ENCODE measurements at regions not wholly inside any gene's neighbourhood (a gene's known extent, or its start where the extent isn't known, plus 50 kb on each side); places are given as distances from the start of the nearest gene placed in this dataset.
"Not testable (repeated sequence)": the region's sequence is repeated elsewhere in the genome, so short reads cannot be mapped to it uniquely, and the experiment has no call there.

- H3K9ac ChIP-seq (ENCODE audit: low read depth in 1 of 2, low read length in 2 of 2), result no peak overlapping the region
- no peaks in the 10 kb centered on the region for H3K4me1 ChIP-seq (ENCODE audit: control insufficient read depth in 2 of 2, insufficient read depth in 2 of 2, low read length in 2 of 2)
- H3K36me3 ChIP-seq (ENCODE audit: control insufficient read depth in 2 of 2, insufficient read depth in 2 of 2, low read length in 2 of 2), result no peaks in the 10 kb centered on the region
- H3K9me3 ChIP-seq (ENCODE audit: control insufficient read depth in 2 of 2, low read length in 2 of 2), result no peaks in the 10 kb centered on the region
- no peaks in the 10 kb centered on the region for H3K27me3 ChIP-seq (ENCODE audit: control insufficient read depth in 2 of 2, insufficient read depth in 2 of 2, low read length in 2 of 2)
- H3K4me3 ChIP-seq (ENCODE audit: low read length in 2 of 2), result no peak overlapping the region
- H3K27ac ChIP-seq (ENCODE audit: low read depth in 2 of 2, low read length in 2 of 2), result no peak overlapping the region
Observed at GRCh38 chr13:80840316-80840976, 499.5 kb upstream of the SPRY2 start.

GRCh38 chr13:80835902-80836301 lies 495.0 kb upstream of the SPRY2 start:
- Histone ChIP-seq H3K9ac (ENCODE audit: low read depth in 1 of 2, low read length in 2 of 2) (no peak overlapping the region), H3K4me3 (ENCODE audit: low read length in 2 of 2) (no peak overlapping the region), H3K27me3 (ENCODE audit: control insufficient read depth in 2 of 2, insufficient read depth in 2 of 2, low read length in 2 of 2) (no peaks in the 10 kb centered on the region), H3K27ac (ENCODE audit: low read depth in 2 of 2, low read length in 2 of 2) (no peak overlapping the region), H3K36me3 (ENCODE audit: control insufficient read depth in 2 of 2, insufficient read depth in 2 of 2, low read length in 2 of 2) (no peaks in the 10 kb centered on the region), H3K4me1 (ENCODE audit: control insufficient read depth in 2 of 2, insufficient read depth in 2 of 2, low read length in 2 of 2) (no peaks in the 10 kb centered on the region), H3K9me3 (ENCODE audit: control insufficient read depth in 2 of 2, low read length in 2 of 2) (peaks cover 0 to 5% of the 10 kb centered on the region in 2 donors)

DNA sequence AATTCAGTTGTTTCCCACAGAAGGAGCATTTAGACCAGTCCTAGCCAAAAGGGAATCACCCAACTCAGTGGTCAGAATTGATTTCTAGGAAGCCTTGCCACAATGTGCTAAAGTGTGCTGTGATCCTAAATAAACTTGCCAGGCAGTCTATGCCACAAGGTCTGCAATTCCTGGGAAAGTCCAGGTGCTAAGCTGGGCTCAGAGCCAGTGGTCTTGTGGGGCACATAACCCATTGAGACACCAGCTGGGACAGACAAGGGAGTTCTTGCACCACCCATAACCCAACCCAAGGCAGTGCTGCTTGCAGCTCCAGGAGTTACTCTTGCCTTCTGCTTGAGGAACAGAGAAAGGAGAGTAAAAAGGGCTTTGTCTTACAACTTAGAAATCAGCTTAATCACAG lies 489.5 kb upstream of the SPRY2 start:
- Histone ChIP-seq H3K36me3 (ENCODE audit: control insufficient read depth in 2 of 2, insufficient read depth in 2 of 2, low read length in 2 of 2) (no peaks in the 10 kb centered on the region), H3K9ac (ENCODE audit: low read depth in 1 of 2, low read length in 2 of 2) (no peak overlapping the region), H3K4me3 (ENCODE audit: low read length in 2 of 2) (no peak overlapping the region), H3K27me3 (ENCODE audit: control insufficient read depth in 2 of 2, insufficient read depth in 2 of 2, low read length in 2 of 2) (no peaks in the 10 kb centered on the region), H3K9me3 (ENCODE audit: control insufficient read depth in 2 of 2, low read length in 2 of 2) (peaks cover 3 to 15% of the 10 kb centered on the region in 2 donors), H3K27ac (ENCODE audit: low read depth in 2 of 2, low read length in 2 of 2) (no peak overlapping the region), H3K4me1 (ENCODE audit: control insufficient read depth in 2 of 2, insufficient read depth in 2 of 2, low read length in 2 of 2) (no peaks in the 10 kb centered on the region)

- Histone ChIP-seq H3K9ac (ENCODE audit: low read depth in 1 of 2, low read length in 2 of 2) (no peak overlapping the region), H3K27ac (ENCODE audit: low read depth in 2 of 2, low read length in 2 of 2) (no peak overlapping the region), H3K36me3 (ENCODE audit: control insufficient read depth in 2 of 2, insufficient read depth in 2 of 2, low read length in 2 of 2) (no peaks in the 10 kb centered on the region), H3K27me3 (ENCODE audit: control insufficient read depth in 2 of 2, insufficient read depth in 2 of 2, low read length in 2 of 2) (no peaks in the 10 kb centered on the region), H3K9me3 (ENCODE audit: control insufficient read depth in 2 of 2, low read length in 2 of 2) (peaks cover 3 to 13% of the 10 kb centered on the region in 2 donors), H3K4me3 (ENCODE audit: low read length in 2 of 2) (no peak overlapping the region), H3K4me1 (ENCODE audit: control insufficient read depth in 2 of 2, insufficient read depth in 2 of 2, low read length in 2 of 2) (no peaks in the 10 kb centered on the region)
Observed at GRCh38 chr13:80828759-80829158, 487.8 kb upstream of the SPRY2 start.

- H3K4me3 ChIP-seq (ENCODE audit: low read length in 2 of 2), result no peak overlapping the region
- peaks cover 3 to 7% of the 10 kb centered on the region in 2 donors for H3K9me3 ChIP-seq (ENCODE audit: control insufficient read depth in 2 of 2, low read length in 2 of 2)
- H3K27ac ChIP-seq (ENCODE audit: low read depth in 2 of 2, low read length in 2 of 2), result no peak overlapping the region
Observed at GRCh38 chr13:80825276-80825675, 484.4 kb upstream of the SPRY2 start.

DNA sequence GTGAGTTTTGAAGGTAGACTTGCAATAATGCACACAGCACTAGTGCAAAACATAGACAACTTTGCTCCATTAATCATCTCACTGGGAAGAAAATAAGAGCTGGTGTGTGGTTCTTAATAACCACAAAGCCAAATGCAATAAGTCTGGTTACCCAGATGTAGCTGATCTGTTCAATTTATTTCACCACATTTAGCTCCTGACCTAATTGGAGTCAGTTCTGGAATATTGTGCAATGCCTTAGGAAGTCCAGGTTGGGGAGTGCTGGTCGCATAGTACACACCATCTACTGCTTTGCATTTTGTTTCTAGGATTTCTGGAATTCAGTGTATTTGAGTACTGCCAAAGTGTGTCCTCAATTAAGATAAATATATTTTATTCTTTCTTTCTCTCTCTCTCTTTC lies 483.3 kb upstream of the SPRY2 start:
- Histone ChIP-seq H3K4me1 (ENCODE audit: control insufficient read depth in 2 of 2, insufficient read depth in 2 of 2, low read length in 2 of 2) (no peaks in the 10 kb centered on the region), H3K4me3 (ENCODE audit: low read length in 2 of 2) (no peak overlapping the region), H3K36me3 (ENCODE audit: control insufficient read depth in 2 of 2, insufficient read depth in 2 of 2, low read length in 2 of 2) (no peaks in the 10 kb centered on the region), H3K27me3 (ENCODE audit: control insufficient read depth in 2 of 2, insufficient read depth in 2 of 2, low read length in 2 of 2) (no peaks in the 10 kb centered on the region), H3K27ac (ENCODE audit: low read depth in 2 of 2, low read length in 2 of 2) (no peak overlapping the region), H3K9me3 (ENCODE audit: control insufficient read depth in 2 of 2, low read length in 2 of 2) (peaks cover 0 to under 1% of the 10 kb centered on the region in 2 donors), H3K9ac (ENCODE audit: low read depth in 1 of 2, low read length in 2 of 2) (no peak overlapping the region)

More at GRCh38 chr13:80825276-80825675, 484.4 kb upstream of the SPRY2 start:
- H3K4me1 ChIP-seq (ENCODE audit: control insufficient read depth in 2 of 2, insufficient read depth in 2 of 2, low read length in 2 of 2), result no peaks in the 10 kb centered on the region
- no peaks in the 10 kb centered on the region for H3K36me3 ChIP-seq (ENCODE audit: control insufficient read depth in 2 of 2, insufficient read depth in 2 of 2, low read length in 2 of 2)
- H3K27me3 ChIP-seq (ENCODE audit: control insufficient read depth in 2 of 2, insufficient read depth in 2 of 2, low read length in 2 of 2), result no peaks in the 10 kb centered on the region
- no peak overlapping the region for H3K9ac ChIP-seq (ENCODE audit: low read depth in 1 of 2, low read length in 2 of 2)

DNA sequence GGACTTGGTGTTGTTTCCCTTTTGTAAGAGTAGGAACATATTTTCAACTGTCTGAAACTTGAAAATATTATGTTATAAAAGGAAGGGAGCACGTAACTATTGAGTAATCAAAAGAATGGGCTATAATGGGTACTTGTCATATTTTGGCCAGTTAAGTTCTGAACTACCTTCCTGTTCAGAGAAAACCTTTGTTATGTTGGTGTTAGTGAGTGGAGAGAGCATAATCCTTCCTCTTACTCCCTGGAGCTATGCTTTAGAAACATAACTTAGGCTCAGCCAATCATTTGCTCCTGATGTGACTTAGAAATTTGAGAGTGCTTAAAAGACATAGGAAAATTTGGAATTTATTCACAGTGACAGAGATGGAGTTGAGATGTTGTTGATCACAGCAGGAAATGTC lies 482.5 kb upstream of the SPRY2 start:
- Histone ChIP-seq H3K36me3 (ENCODE audit: control insufficient read depth in 2 of 2, insufficient read depth in 2 of 2, low read length in 2 of 2) (no peaks in the 10 kb centered on the region), H3K9me3 (ENCODE audit: control insufficient read depth in 2 of 2, low read length in 2 of 2) (no peaks in the 10 kb centered on the region), H3K27me3 (ENCODE audit: control insufficient read depth in 2 of 2, insufficient read depth in 2 of 2, low read length in 2 of 2) (no peaks in the 10 kb centered on the region), H3K4me3 (ENCODE audit: low read length in 2 of 2) (no peak overlapping the region), H3K9ac (ENCODE audit: low read depth in 1 of 2, low read length in 2 of 2) (no peak overlapping the region), H3K27ac (ENCODE audit: low read depth in 2 of 2, low read length in 2 of 2) (no peak overlapping the region), H3K4me1 (ENCODE audit: control insufficient read depth in 2 of 2, insufficient read depth in 2 of 2, low read length in 2 of 2) (no peaks in the 10 kb centered on the region)

DNA sequence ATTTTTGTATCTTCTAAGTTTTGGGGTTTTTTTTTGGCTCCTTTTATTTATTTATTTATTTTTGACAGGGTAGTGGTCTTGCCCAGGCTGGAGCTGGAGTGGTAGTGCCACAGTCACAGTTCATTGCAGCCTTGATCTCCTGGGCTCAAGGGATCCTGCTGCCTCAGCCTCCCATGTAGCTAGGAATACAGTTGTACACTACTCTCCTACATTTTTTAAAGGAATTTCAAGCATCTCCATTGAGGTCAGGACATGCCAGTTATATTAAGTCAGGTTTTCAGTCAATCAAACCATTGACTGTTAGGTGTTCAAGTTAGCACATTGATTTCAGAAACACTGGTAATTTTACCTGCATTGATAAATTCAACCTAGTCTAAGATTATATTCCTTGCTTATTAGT lies 480.5 kb upstream of the SPRY2 start:
- Histone ChIP-seq H3K27me3 (ENCODE audit: control insufficient read depth in 2 of 2, insufficient read depth in 2 of 2, low read length in 2 of 2) (no peaks in the 10 kb centered on the region), H3K36me3 (ENCODE audit: control insufficient read depth in 2 of 2, insufficient read depth in 2 of 2, low read length in 2 of 2) (no peaks in the 10 kb centered on the region), H3K9me3 (ENCODE audit: control insufficient read depth in 2 of 2, low read length in 2 of 2) (no peaks in the 10 kb centered on the region), H3K4me1 (ENCODE audit: control insufficient read depth in 2 of 2, insufficient read depth in 2 of 2, low read length in 2 of 2) (no peaks in the 10 kb centered on the region), H3K9ac (ENCODE audit: low read depth in 1 of 2, low read length in 2 of 2) (no peak overlapping the region), H3K27ac (ENCODE audit: low read depth in 2 of 2, low read length in 2 of 2) (no peak overlapping the region), H3K4me3 (ENCODE audit: low read length in 2 of 2) (no peak overlapping the region)

- Histone ChIP-seq H3K9ac (ENCODE audit: low read depth in 1 of 2, low read length in 2 of 2) (no peak overlapping the region), H3K27ac (ENCODE audit: low read depth in 2 of 2, low read length in 2 of 2) (no peak overlapping the region), H3K36me3 (ENCODE audit: control insufficient read depth in 2 of 2, insufficient read depth in 2 of 2, low read length in 2 of 2) (no peaks in the 10 kb centered on the region), H3K27me3 (ENCODE audit: control insufficient read depth in 2 of 2, insufficient read depth in 2 of 2, low read length in 2 of 2) (no peaks in the 10 kb centered on the region), H3K9me3 (ENCODE audit: control insufficient read depth in 2 of 2, low read length in 2 of 2) (no peaks in the 10 kb centered on the region), H3K4me1 (ENCODE audit: control insufficient read depth in 2 of 2, insufficient read depth in 2 of 2, low read length in 2 of 2) (no peaks in the 10 kb centered on the region), H3K4me3 (ENCODE audit: low read length in 2 of 2) (no peak overlapping the region)
Observed at GRCh38 chr13:80817979-80818378, 477.1 kb upstream of the SPRY2 start.

DNA sequence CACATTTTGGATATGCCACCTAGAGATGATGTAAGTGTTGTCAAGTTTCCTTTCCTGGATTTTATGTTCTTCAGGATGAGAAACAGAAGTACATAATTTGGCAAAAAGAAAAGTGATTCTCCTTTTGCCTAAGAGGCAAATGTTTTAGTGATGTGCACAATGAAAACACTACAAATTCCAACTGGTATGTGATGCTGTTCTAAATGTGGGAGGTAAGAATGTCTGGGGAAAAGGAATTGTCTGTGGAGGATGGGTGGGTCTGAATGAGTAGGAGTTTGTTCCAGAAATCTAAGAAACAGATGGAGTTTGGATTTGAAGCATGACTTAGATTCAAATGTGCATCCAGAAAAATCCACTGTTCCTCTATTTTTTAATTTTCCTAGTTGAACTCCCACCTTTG lies 473.6 kb upstream of the SPRY2 start:
- no peak overlapping the region for H3K27ac ChIP-seq (ENCODE audit: low read depth in 2 of 2, low read length in 2 of 2)
- no peak overlapping the region for H3K9ac ChIP-seq (ENCODE audit: low read depth in 1 of 2, low read length in 2 of 2)
- H3K9me3 ChIP-seq (ENCODE audit: control insufficient read depth in 2 of 2, low read length in 2 of 2), result no peaks in the 10 kb centered on the region
- H3K36me3 ChIP-seq (ENCODE audit: control insufficient read depth in 2 of 2, insufficient read depth in 2 of 2, low read length in 2 of 2), result no peaks in the 10 kb centered on the region
- no peak overlapping the region for H3K4me3 ChIP-seq (ENCODE audit: low read length in 2 of 2)
- no peaks in the 10 kb centered on the region for H3K4me1 ChIP-seq (ENCODE audit: control insufficient read depth in 2 of 2, insufficient read depth in 2 of 2, low read length in 2 of 2)
- H3K27me3 ChIP-seq (ENCODE audit: control insufficient read depth in 2 of 2, insufficient read depth in 2 of 2, low read length in 2 of 2), result no peaks in the 10 kb centered on the region

GRCh38 chr13:80810294-80810693 lies 469.4 kb upstream of the SPRY2 start:
- not testable (repeated sequence) for H3K9me3 ChIP-seq (ENCODE audit: control insufficient read depth in 2 of 2, low read length in 2 of 2); H3K27ac ChIP-seq (ENCODE audit: low read depth in 2 of 2, low read length in 2 of 2); H3K36me3 ChIP-seq (ENCODE audit: control insufficient read depth in 2 of 2, insufficient read depth in 2 of 2, low read length in 2 of 2); H3K27me3 ChIP-seq (ENCODE audit: control insufficient read depth in 2 of 2, insufficient read depth in 2 of 2, low read length in 2 of 2); H3K4me1 ChIP-seq (ENCODE audit: control insufficient read depth in 2 of 2, insufficient read depth in 2 of 2, low read length in 2 of 2); H3K9ac ChIP-seq (ENCODE audit: low read depth in 1 of 2, low read length in 2 of 2); H3K4me3 ChIP-seq (ENCODE audit: low read length in 2 of 2)

Data from mucosa of rectum (tissue), 2 donors.